Skeletal muscle tissue (tissue), 3 donors: ENCODE measurements at regions not wholly inside any gene's neighbourhood (a gene's known extent, or its start where the extent isn't known, plus 50 kb on each side); places are given as distances from the start of the nearest gene placed in this dataset.

Experiments used
- H3K27ac ChIP-seq: one replicate; pipeline ENCODE4 v1.7.0; 2013; ENCODE audit warnings: mild to moderate bottlenecking, low read depth, low read length, inconsistent platforms
- H3K27me3 ChIP-seq, 3 donors: one replicate each; pipeline ENCODE4 v1.7.0; 2013; ENCODE audit warnings: low read length in 3 of 3; ENCODE audit not compliant: control insufficient read depth in 3 of 3, insufficient read depth in 3 of 3
- H3K36me3 ChIP-seq, 3 donors: one replicate each; pipeline ENCODE4 v1.7.0; 2013; ENCODE audit warnings: low read length in 3 of 3; ENCODE audit not compliant: control insufficient read depth in 3 of 3, insufficient read depth in 3 of 3
- H3K4me1 ChIP-seq, 3 donors: one replicate each; pipeline ENCODE4 v1.7.0; 2013; ENCODE audit warnings: low read length in 3 of 3, mild to moderate bottlenecking in 3 of 3; ENCODE audit not compliant: control insufficient read depth in 3 of 3, insufficient read depth in 3 of 3
- H3K4me3 ChIP-seq, 3 donors: one replicate each; pipeline ENCODE4 v1.7.0; 2013; ENCODE audit warnings: low read length in 3 of 3
- H3K9ac ChIP-seq, 3 donors: one replicate each; pipeline ENCODE4 v1.7.0; 2013; ENCODE audit warnings: low read length in 3 of 3, mild to moderate bottlenecking in 3 of 3, moderate library complexity in 2 of 3, low read depth in 1 of 3
- H3K9me3 ChIP-seq, 3 donors: one replicate each; pipeline ENCODE4 v1.7.0; 2013; ENCODE audit warnings: low read length in 3 of 3; ENCODE audit not compliant: control insufficient read depth in 3 of 3
- donor health status: Osteomylitis.

GRCh38 chr2:42879913-42880737, 87.7 kb upstream of the HAAO start:
- Histone ChIP-seq H3K4me1 (peaks cover 27 to 41% (median 33%) of the 10 kb centered on the region in 3 donors), H3K36me3 (no peaks in the 10 kb centered on the region), H3K27me3 (no peaks in the 10 kb centered on the region), H3K4me3 (no peak overlapping the region), H3K27ac (peak overlapping the region; percentile 78), H3K9me3 (no peaks in the 10 kb centered on the region), H3K9ac (peak overlapping the region in 1 of 3 donors; percentile 21)

DNA sequence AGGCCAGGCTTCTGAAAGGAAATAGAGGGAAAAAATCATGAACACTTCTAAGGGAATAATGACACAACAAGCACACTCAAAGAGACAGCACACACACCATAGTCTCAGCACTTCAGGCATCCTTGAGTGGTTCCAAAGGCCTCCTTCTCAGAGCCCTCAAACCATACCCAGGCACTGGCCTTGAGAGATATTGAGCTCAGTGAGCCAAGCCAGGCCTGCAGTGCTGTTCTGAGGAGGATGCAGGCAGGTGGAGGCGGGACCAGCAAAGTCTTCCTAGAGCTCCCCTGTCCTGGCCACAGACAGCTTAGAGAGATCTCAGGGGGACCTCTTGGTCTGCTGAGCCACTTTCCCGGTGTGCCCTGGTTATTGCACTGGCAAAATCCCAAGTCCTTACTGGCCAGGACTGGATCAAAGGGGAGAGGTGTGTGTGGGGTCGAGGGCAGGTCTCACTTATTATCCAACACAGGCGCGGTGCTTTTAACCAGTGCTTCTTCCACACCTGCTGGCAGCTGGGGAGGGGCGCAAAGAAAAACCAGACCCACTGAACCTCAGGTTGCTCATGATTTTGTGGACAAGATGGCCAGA, 86.8 kb upstream of the HAAO start:
- H3K4me1 ChIP-seq, result peaks cover 35 to 46% (median 43%) of the 10 kb centered on the region in 3 donors
- no peak overlapping the region for H3K4me3 ChIP-seq
- no peaks in the 10 kb centered on the region for H3K27me3 ChIP-seq
- peak overlapping the region; percentile 78 for H3K27ac ChIP-seq
- H3K9me3 ChIP-seq, result no peaks in the 10 kb centered on the region
- H3K36me3 ChIP-seq, result no peaks in the 10 kb centered on the region
- H3K9ac ChIP-seq, result no peak overlapping the region

DNA sequence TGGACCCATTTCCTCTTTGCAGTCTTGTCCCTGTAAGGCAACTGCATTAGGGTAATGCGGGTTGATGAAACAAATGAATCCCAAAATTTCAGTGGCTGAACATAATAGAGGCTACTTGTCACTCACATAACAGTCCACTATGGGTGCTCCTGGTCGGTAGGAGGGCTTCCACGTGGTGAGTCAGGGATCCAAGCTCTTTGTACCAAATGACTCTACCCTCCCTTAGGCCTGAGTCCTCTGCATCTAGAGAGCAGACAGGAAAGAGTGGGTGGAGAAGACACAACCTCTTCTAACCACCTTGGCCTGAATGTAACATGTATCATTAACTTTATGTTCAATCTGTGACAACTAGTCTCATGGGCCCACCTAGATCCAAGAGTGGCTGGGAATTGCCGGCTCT, 86.2 kb upstream of the HAAO start:
- no peaks in the 10 kb centered on the region for H3K27me3 ChIP-seq
- H3K27ac ChIP-seq, result peak overlapping the region; percentile 78
- H3K4me1 ChIP-seq, result peaks cover 35 to 48% (median 46%) of the 10 kb centered on the region in 3 donors
- H3K4me3 ChIP-seq, result no peak overlapping the region
- H3K9me3 ChIP-seq, result no peaks in the 10 kb centered on the region
- no peaks in the 10 kb centered on the region for H3K36me3 ChIP-seq
- no peak overlapping the region for H3K9ac ChIP-seq

- Histone ChIP-seq H3K4me1 (peaks cover 35 to 48% (median 46%) of the 10 kb centered on the region in 3 donors), H3K27ac (peak overlapping the region; percentile 78), H3K4me3 (no peak overlapping the region), H3K27me3 (no peaks in the 10 kb centered on the region), H3K9ac (no peak overlapping the region), H3K9me3 (no peaks in the 10 kb centered on the region), H3K36me3 (no peaks in the 10 kb centered on the region)
These were observed 85.6 kb upstream of the HAAO start for GRCh38 chr2:42877936-42878335.

DNA sequence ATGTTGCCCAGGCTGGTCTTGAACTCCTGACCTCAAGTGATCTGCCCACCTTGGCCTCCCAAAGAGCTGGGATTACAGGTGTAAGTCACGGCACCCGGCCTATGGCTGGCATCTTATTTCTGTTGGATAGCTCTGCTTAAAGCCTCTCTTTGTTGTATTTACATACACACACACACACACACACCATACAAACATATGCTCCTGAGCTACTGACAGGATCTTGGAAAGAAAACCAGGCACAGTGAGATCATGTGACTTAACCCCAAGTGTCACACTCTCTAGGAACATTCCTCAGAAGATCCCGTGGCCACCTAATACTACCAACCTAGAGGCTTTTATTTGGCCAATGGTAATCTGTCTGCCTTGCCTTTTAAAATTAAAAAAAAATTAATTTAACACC, 85.1 kb upstream of the HAAO start:
- no peaks in the 10 kb centered on the region for H3K27me3 ChIP-seq
- no peaks in the 10 kb centered on the region for H3K36me3 ChIP-seq
- no peaks in the 10 kb centered on the region for H3K9me3 ChIP-seq
- H3K4me1 ChIP-seq, result peaks cover 35 to 48% (median 46%) of the 10 kb centered on the region in 3 donors
- H3K4me3 ChIP-seq, result no peak overlapping the region
- H3K27ac ChIP-seq, result no peak overlapping the region
- no peak overlapping the region for H3K9ac ChIP-seq

- no peak overlapping the region for H3K4me3 ChIP-seq
- no peaks in the 10 kb centered on the region for H3K27me3 ChIP-seq
- H3K4me1 ChIP-seq, result peaks cover 35 to 52% (median 46%) of the 10 kb centered on the region in 3 donors
- H3K9me3 ChIP-seq, result no peaks in the 10 kb centered on the region
- no peak overlapping the region for H3K9ac ChIP-seq
- no peaks in the 10 kb centered on the region for H3K36me3 ChIP-seq
- H3K27ac ChIP-seq, result peak overlapping the region; percentile 82
These were observed 84.0 kb upstream of the HAAO start for GRCh38 chr2:42876326-42876751.

GRCh38 chr2:42875880-42876279, 83.5 kb upstream of the HAAO start:
- H3K4me1 ChIP-seq, result peaks cover 33 to 47% (median 42%) of the 10 kb centered on the region in 3 donors

DNA sequence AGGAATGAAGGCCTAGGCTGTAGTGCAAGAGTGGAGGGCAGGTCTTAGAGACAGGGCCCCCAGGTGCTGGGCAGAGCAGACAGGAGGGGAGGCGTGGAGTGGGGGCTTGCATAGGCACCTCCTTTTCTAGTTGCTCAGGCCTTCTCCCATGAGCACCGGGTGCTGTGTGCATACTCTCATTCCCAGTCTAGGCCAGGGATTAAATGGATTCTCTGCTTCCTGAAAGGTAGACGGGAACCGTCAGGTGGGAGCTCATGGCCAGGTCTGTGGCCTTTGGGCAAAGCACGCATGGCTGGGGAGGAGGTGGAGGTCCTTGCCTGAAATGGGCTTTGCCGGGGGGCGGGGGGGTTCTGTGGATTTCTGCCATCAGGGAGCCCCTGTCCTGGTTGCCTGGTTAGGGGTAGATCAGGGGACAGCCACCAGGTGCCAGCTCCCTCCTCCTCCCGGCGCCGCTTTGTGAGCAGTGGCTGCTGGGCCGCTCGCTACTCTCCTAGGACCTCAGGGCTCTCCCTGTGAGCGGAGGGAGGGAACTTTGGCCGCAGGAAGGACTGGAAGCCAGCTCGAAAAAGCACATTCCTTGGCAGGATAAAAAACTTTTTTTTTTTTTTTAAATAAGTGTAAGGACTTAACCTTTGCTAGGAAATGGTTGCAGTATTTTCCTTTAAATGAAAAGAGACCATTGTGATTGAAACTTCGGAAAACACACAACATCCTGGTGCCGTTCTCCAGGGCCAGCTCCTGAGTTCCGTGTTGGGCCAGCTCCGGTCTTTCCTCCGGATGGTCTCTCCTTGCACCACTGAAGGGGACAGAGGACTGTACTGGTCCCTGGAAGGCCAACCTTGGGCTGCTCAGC, 82.8 kb upstream of the HAAO start:
- no peaks in the 10 kb centered on the region for H3K36me3 ChIP-seq
- peak overlapping the region; percentile 82 for H3K27ac ChIP-seq
- H3K4me3 ChIP-seq, result peak overlapping the region in 1 of 3 donors; percentile 23
- peaks cover 31 to 40% (median 35%) of the 10 kb centered on the region in 3 donors for H3K4me1 ChIP-seq
- no peaks in the 10 kb centered on the region for H3K9me3 ChIP-seq
- H3K9ac ChIP-seq, result peak overlapping the region; percentile 25 to 40 (median 34)
- H3K27me3 ChIP-seq, result no peaks in the 10 kb centered on the region

More at GRCh38 chr2:42875880-42876279, 83.5 kb upstream of the HAAO start:
- peak overlapping the region; percentile 82 for H3K27ac ChIP-seq
- H3K36me3 ChIP-seq, result no peaks in the 10 kb centered on the region
- H3K4me3 ChIP-seq, result no peak overlapping the region
- no peaks in the 10 kb centered on the region for H3K27me3 ChIP-seq
- no peaks in the 10 kb centered on the region for H3K9me3 ChIP-seq
- peak overlapping the region in 1 of 3 donors; percentile 24 for H3K9ac ChIP-seq

GRCh38 chr2:42872721-42873120, 80.3 kb upstream of the HAAO start:
- peaks cover 19 to 33% (median 20%) of the 10 kb centered on the region in 3 donors for H3K4me1 ChIP-seq
- no peaks in the 10 kb centered on the region for H3K9me3 ChIP-seq
- peak overlapping the region; percentile 82 for H3K27ac ChIP-seq

More at GRCh38 chr2:42872721-42873120, 80.3 kb upstream of the HAAO start:
- Histone ChIP-seq H3K36me3 (no peaks in the 10 kb centered on the region), H3K27me3 (no peaks in the 10 kb centered on the region), H3K4me3 (no peak overlapping the region), H3K9ac (no peak overlapping the region)
